ENCODE measurements at regions not wholly inside any gene's neighbourhood (a gene's known extent, or its start where the extent isn't known, plus 50 kb on each side); places are given as distances from the start of the nearest gene placed in this dataset.

DNA sequence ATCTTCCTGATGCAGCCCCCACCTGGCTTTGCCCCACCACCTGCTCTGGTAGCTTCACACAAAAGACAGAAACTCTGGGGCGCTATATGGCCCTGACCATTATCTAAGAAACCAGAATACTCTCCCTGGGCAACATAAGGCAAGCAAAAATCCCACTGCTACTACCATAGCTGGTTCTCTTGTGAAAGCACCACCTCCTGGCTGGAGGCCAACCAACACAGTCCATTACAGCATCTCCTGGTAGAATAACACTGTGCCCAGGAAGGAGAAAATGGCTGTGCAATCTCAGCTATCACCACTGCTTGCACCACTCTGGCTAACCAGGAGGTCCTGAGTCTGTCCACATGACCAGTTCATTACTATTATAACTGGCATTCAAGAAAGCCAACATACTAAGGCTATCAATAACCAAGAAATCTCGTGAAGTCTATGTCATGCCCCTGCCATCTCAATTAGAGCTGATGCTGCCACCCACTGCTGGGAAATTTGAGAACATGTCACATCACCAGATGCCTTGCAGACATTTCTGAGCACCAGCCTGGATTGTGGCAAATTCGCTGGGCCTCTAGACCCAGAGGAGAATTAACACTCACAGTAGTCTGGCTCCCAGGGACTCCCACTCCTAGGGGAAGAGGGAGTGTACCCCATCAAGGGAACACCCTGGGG is 1114.8 kb downstream of the ROBO2 start:
- no peak overlapping the region for H2AK5ac ChIP-seq (ENCODE audit: low read length)
- H4K8ac ChIP-seq (ENCODE audit: low read depth, low read length) = no peak overlapping the region
- H2BK12ac ChIP-seq (ENCODE audit: low read length) = no peak overlapping the region
- H3K9ac ChIP-seq (ENCODE audit: low read length) = no peak overlapping the region
- H3K27me3 ChIP-seq (ENCODE audit: insufficient read depth, low read length) = no peaks in the 10 kb centered on the region
- H3K79me1 ChIP-seq (ENCODE audit: low read length) = no peaks in the 10 kb centered on the region
- H3K23ac ChIP-seq (ENCODE audit: low read length) = no peak overlapping the region
- H2BK5ac ChIP-seq (ENCODE audit: low read depth, low read length, poor library complexity) = no peak overlapping the region
- no peaks in the 10 kb centered on the region for H3K36me3 ChIP-seq (ENCODE audit: control insufficient read depth in 1 of 2, insufficient read depth in 2 of 2, low read length in 2 of 2)
- no peak overlapping the region for H2BK120ac ChIP-seq (ENCODE audit: insufficient read depth, low read length, poor library complexity)
- no peak overlapping the region for H3K18ac ChIP-seq (ENCODE audit: low read length)
- no peaks in the 10 kb centered on the region for H3K9me3 ChIP-seq (ENCODE audit: insufficient read depth, low read depth, low read length)
- no peak overlapping the region for H4K12ac ChIP-seq (ENCODE audit: low read depth, low read length)
- H3K4ac ChIP-seq (ENCODE audit: low read depth, low read length) = no peak overlapping the region
- H3K14ac ChIP-seq (ENCODE audit: low read length) = no peak overlapping the region
- H4K91ac ChIP-seq (ENCODE audit: low read depth, low read length) = no peak overlapping the region
- no peaks in the 10 kb centered on the region for H3K79me2 ChIP-seq (ENCODE audit: control insufficient read depth, insufficient read depth, low read length, poor library complexity)
- WGBS (ENCODE audit: extremely low coverage, insufficient coverage, insufficient read length) = no CpG with 5 or more reads among the region's 3 CpGs
- no peak overlapping the region for H3K27ac ChIP-seq (ENCODE audit: low read depth, low read length)
- no peak overlapping the region for H3K4me3 ChIP-seq (ENCODE audit: low read depth, low read length)
- H3K4me1 ChIP-seq (ENCODE audit: control insufficient read depth in 1 of 2, insufficient read depth in 2 of 2, low read length in 2 of 2) = no peaks in the 10 kb centered on the region
- H2AFZ ChIP-seq (ENCODE audit: insufficient read depth, low read length, poor library complexity) = no peak overlapping the region
- no peak for DNase-seq
- H3K4me2 ChIP-seq (ENCODE audit: low read length) = no peak overlapping the region

DNA sequence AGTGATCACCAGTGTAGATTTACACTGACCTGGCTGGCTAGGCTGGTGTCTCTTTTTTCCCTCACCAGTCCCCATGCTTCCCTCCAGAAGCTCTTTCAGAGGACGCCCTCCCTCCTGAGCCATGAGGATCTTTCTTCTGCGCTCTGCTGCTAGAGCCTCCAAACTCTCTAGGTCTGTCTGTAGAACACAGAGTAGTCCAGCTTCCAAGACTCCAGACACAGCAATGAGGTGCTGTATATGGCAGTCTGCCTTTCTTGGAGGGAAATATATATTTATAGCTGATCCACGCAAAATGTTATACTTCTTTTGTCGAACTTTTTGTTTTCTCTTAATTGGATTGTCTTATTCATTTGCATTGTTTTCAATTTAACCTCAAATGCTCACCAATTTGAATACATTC is 1121.8 kb downstream of the ROBO2 start:
- Histone ChIP-seq H3K36me3 (ENCODE audit: control insufficient read depth in 1 of 2, insufficient read depth in 2 of 2, low read length in 2 of 2) (no peaks in the 10 kb centered on the region), H3K23ac (ENCODE audit: low read length) (no peak overlapping the region), H4K12ac (ENCODE audit: low read depth, low read length) (no peak overlapping the region), H2BK5ac (ENCODE audit: low read depth, low read length, poor library complexity) (no peak overlapping the region), H3K14ac (ENCODE audit: low read length) (no peak overlapping the region), H3K27ac (ENCODE audit: low read depth, low read length) (no peak overlapping the region), H3K18ac (ENCODE audit: low read length) (no peak overlapping the region), H2AFZ (ENCODE audit: insufficient read depth, low read length, poor library complexity) (no peak overlapping the region), H2BK12ac (ENCODE audit: low read length) (no peak overlapping the region), H3K27me3 (ENCODE audit: insufficient read depth, low read length) (no peaks in the 10 kb centered on the region), H3K79me1 (ENCODE audit: low read length) (no peaks in the 10 kb centered on the region), H2AK5ac (ENCODE audit: low read length) (no peak overlapping the region), H3K4me3 (ENCODE audit: low read depth, low read length) (no peak overlapping the region), H3K4me2 (ENCODE audit: low read length) (no peak overlapping the region), H3K4me1 (ENCODE audit: control insufficient read depth in 1 of 2, insufficient read depth in 2 of 2, low read length in 2 of 2) (no peaks in the 10 kb centered on the region), H2BK120ac (ENCODE audit: insufficient read depth, low read length, poor library complexity) (peak overlapping the region; percentile 13), H3K4ac (ENCODE audit: low read depth, low read length) (no peak overlapping the region), H4K8ac (ENCODE audit: low read depth, low read length) (peak overlapping the region; percentile 28), H4K91ac (ENCODE audit: low read depth, low read length) (no peak overlapping the region), H3K79me2 (ENCODE audit: control insufficient read depth, insufficient read depth, low read length, poor library complexity) (no peaks in the 10 kb centered on the region), H3K9me3 (ENCODE audit: insufficient read depth, low read depth, low read length) (no peaks in the 10 kb centered on the region), H3K9ac (ENCODE audit: low read length) (no peak overlapping the region)
- DNase-seq = no peak
- no CpG with 5 or more reads among the region's 4 CpGs for WGBS (ENCODE audit: extremely low coverage, insufficient coverage, insufficient read length)

DNA sequence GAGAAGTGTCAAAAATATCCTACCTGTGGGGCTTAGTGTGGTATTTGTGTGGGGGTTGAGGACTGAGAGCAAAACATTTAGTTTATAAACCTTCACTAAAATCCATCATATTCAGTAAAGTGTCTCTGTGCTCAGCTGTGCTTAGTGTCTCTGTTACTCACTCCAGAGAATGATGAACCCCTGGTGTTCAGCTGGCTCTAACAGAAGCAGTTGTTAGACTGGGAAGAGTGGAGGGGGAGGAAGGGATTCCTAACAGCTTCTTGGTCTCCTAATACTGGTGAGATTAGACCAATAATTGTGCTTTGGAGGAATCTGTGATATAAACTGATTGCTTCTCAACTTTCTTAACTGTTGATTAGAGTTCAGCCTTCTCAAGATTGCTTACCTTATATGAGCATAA is 1123.5 kb downstream of the ROBO2 start:
- no peak overlapping the region for H4K91ac ChIP-seq (ENCODE audit: low read depth, low read length)
- H3K23ac ChIP-seq (ENCODE audit: low read length) = no peak overlapping the region
- no peak overlapping the region for H2AK5ac ChIP-seq (ENCODE audit: low read length)

DNA sequence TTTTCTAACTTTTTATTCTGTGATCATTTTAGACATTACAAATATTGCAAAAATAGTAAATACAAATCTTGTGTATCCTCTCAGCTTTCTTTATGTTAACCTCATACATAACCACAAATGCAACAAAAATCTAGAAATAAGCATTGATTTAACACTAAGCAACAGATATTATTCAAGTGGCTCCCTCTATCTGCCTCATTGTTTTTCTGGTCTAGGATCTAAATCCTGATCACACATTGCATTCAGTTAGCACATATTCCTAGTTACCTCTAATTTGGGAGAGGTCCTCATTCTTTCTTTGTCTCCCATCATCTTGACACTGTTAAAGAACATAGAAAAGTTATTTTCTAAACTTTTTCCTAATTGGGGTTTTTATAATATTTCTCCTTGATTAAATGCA is 1126.0 kb downstream of the ROBO2 start:
- Histone ChIP-seq H3K4me2 (ENCODE audit: low read length) (no peak overlapping the region), H3K23ac (ENCODE audit: low read length) (no peak overlapping the region), H3K4me1 (ENCODE audit: control insufficient read depth in 1 of 2, insufficient read depth in 2 of 2, low read length in 2 of 2) (no peaks in the 10 kb centered on the region)

More for the DNA sequence above, 1123.5 kb downstream of the ROBO2 start:
- Histone ChIP-seq H3K36me3 (ENCODE audit: control insufficient read depth in 1 of 2, insufficient read depth in 2 of 2, low read length in 2 of 2) (no peaks in the 10 kb centered on the region), H2BK5ac (ENCODE audit: low read depth, low read length, poor library complexity) (no peak overlapping the region), H3K27me3 (ENCODE audit: insufficient read depth, low read length) (no peaks in the 10 kb centered on the region), H3K79me1 (ENCODE audit: low read length) (no peaks in the 10 kb centered on the region), H4K12ac (ENCODE audit: low read depth, low read length) (no peak overlapping the region), H4K8ac (ENCODE audit: low read depth, low read length) (no peak overlapping the region), H3K9ac (ENCODE audit: low read length) (no peak overlapping the region), H3K4me1 (ENCODE audit: control insufficient read depth in 1 of 2, insufficient read depth in 2 of 2, low read length in 2 of 2) (no peaks in the 10 kb centered on the region), H3K27ac (ENCODE audit: low read depth, low read length) (no peak overlapping the region), H2AFZ (ENCODE audit: insufficient read depth, low read length, poor library complexity) (no peak overlapping the region), H2BK12ac (ENCODE audit: low read length) (no peak overlapping the region), H3K79me2 (ENCODE audit: control insufficient read depth, insufficient read depth, low read length, poor library complexity) (no peaks in the 10 kb centered on the region), H3K9me3 (ENCODE audit: insufficient read depth, low read depth, low read length) (no peaks in the 10 kb centered on the region), H3K4me3 (ENCODE audit: low read depth, low read length) (no peak overlapping the region), H3K14ac (ENCODE audit: low read length) (no peak overlapping the region), H2BK120ac (ENCODE audit: insufficient read depth, low read length, poor library complexity) (no peak overlapping the region), H3K4ac (ENCODE audit: low read depth, low read length) (no peak overlapping the region), H3K4me2 (ENCODE audit: low read length) (no peak overlapping the region), H3K18ac (ENCODE audit: low read length) (no peak overlapping the region)
- no peak for DNase-seq

More for the DNA sequence above, 1126.0 kb downstream of the ROBO2 start:
- H2BK12ac ChIP-seq (ENCODE audit: low read length) = no peak overlapping the region
- H3K14ac ChIP-seq (ENCODE audit: low read length) = no peak overlapping the region
- H3K27me3 ChIP-seq (ENCODE audit: insufficient read depth, low read length) = no peaks in the 10 kb centered on the region
- no peak overlapping the region for H2BK5ac ChIP-seq (ENCODE audit: low read depth, low read length, poor library complexity)
- H4K91ac ChIP-seq (ENCODE audit: low read depth, low read length) = no peak overlapping the region
- H2AK5ac ChIP-seq (ENCODE audit: low read length) = no peak overlapping the region
- no peak overlapping the region for H3K27ac ChIP-seq (ENCODE audit: low read depth, low read length)
- H3K36me3 ChIP-seq (ENCODE audit: control insufficient read depth in 1 of 2, insufficient read depth in 2 of 2, low read length in 2 of 2) = no peaks in the 10 kb centered on the region
- H2AFZ ChIP-seq (ENCODE audit: insufficient read depth, low read length, poor library complexity) = no peak overlapping the region
- H3K9me3 ChIP-seq (ENCODE audit: insufficient read depth, low read depth, low read length) = no peaks in the 10 kb centered on the region
- H4K8ac ChIP-seq (ENCODE audit: low read depth, low read length) = no peak overlapping the region
- no peak overlapping the region for H3K4ac ChIP-seq (ENCODE audit: low read depth, low read length)
- H3K18ac ChIP-seq (ENCODE audit: low read length) = no peak overlapping the region
- H3K4me3 ChIP-seq (ENCODE audit: low read depth, low read length) = no peak overlapping the region
- no peaks in the 10 kb centered on the region for H3K79me2 ChIP-seq (ENCODE audit: control insufficient read depth, insufficient read depth, low read length, poor library complexity)
- H2BK120ac ChIP-seq (ENCODE audit: insufficient read depth, low read length, poor library complexity) = no peak overlapping the region
- no peak overlapping the region for H4K12ac ChIP-seq (ENCODE audit: low read depth, low read length)
- DNase-seq = no peak
- no peak overlapping the region for H3K9ac ChIP-seq (ENCODE audit: low read length)
- H3K79me1 ChIP-seq (ENCODE audit: low read length) = no peaks in the 10 kb centered on the region
